H1 (cell line): ENCODE measurements at regions not wholly inside any gene's neighbourhood (a gene's known extent, or its start where the extent isn't known, plus 50 kb on each side); places are given as distances from the start of the nearest gene placed in this dataset.

Source experiments
- CTCF ChIA-PET: fragments of 300-600 bp; sonication (Branson Sonifier 250); formaldehyde crosslinking; loops from one replicate; lab custom pipeline; 2021; ENCODE audit not compliant: partially characterized antibody; lab: Charles Lee
- POLR2A ChIA-PET: fragments of 300-600 bp; sonication (Branson Sonifier 250); formaldehyde crosslinking; loops from one replicate; lab custom pipeline; 2021; ENCODE audit warnings: inconsistent platforms; ENCODE audit not compliant: partially characterized antibody; lab: Charles Lee
- DNase-seq, 2 experiments: peaks; one replicate each; pipeline versions ENCODE4 v3.0.0 to v3.0.0-alpha.2; 2010 to 2022; ENCODE audit warnings: low spot score in 2 of 2, low read depth in 1 of 2, mixed read lengths in 1 of 2
- FAIRE-seq: peaks from 2 replicates; lab custom pipeline; 2011; peaks lifted over from hg19 to GRCh38; lab: Jason Lieb, UNC
- H2AFZ ChIP-seq: 2 replicates; pipeline ENCODE4 v1.8.1; 2012; ENCODE audit warnings: low read length, inconsistent platforms
- H2AK5ac ChIP-seq: 2 replicates; pipeline ENCODE4 v1.6.1; 2013; ENCODE audit warnings: low read depth, low read length
- H2BK120ac ChIP-seq: replicated peaks from 2 replicates; pipeline ENCODE3; 2013; ENCODE audit warnings: low read depth, low read length, inconsistent platforms
- H2BK12ac ChIP-seq: 2 replicates; pipeline ENCODE4 v1.6.1; 2013; ENCODE audit warnings: low read depth, low read length
- H2BK15ac ChIP-seq: 2 replicates; pipeline ENCODE4 v1.6.1; 2013; ENCODE audit warnings: low read length
- H2BK20ac ChIP-seq: 2 replicates; pipeline ENCODE4 v1.6.1; 2013; ENCODE audit warnings: low read length
- H2BK5ac ChIP-seq: 2 replicates; pipeline ENCODE4 v1.6.1; 2013; ENCODE audit warnings: low read depth, low read length
- H3K14ac ChIP-seq: 2 replicates; pipeline ENCODE4 v1.6.1; 2013; ENCODE audit warnings: inconsistent platforms; ENCODE audit not compliant: insufficient read length
- H3K18ac ChIP-seq: 2 replicates; pipeline ENCODE4 v1.6.1; 2013; ENCODE audit warnings: low read length; ENCODE audit errors: extremely low read depth
- H3K23ac ChIP-seq: 2 replicates; pipeline ENCODE4 v1.6.1; 2013; ENCODE audit warnings: inconsistent platforms; ENCODE audit not compliant: insufficient read length
- H3K23me2 ChIP-seq: 2 replicates; pipeline ENCODE4 v1.6.1; 2013; ENCODE audit warnings: low read depth, low read length
- H3K27ac ChIP-seq: 2 replicates; pipeline ENCODE4 v1.6.1; 2011; ENCODE audit warnings: low read depth, low read length, inconsistent platforms
- H3K27me3 ChIP-seq, 4 experiments: replicated peaks in 1 of 4; 1 replicate in 1 of 4; 2 replicates in 3 of 4; pipeline versions ENCODE4 v1.6.1 to v1.8.1; 2011 to 2013; ENCODE audit warnings: low read length in 3 of 4, mild to moderate bottlenecking in 3 of 4, inconsistent platforms in 2 of 4, mixed read lengths in 2 of 4, moderate library complexity in 1 of 4; ENCODE audit not compliant: control insufficient read depth in 3 of 4, insufficient read depth in 3 of 4; ENCODE audit errors: extremely low read depth in 1 of 4
- H3K36me3 ChIP-seq, 4 experiments: 2 replicates each; pipeline versions ENCODE4 v1.6.1 to v1.8.1; 2011 to 2013; ENCODE audit warnings: mild to moderate bottlenecking in 4 of 4, low read length in 3 of 4, moderate library complexity in 2 of 4, control low read depth in 1 of 4, inconsistent platforms in 1 of 4; ENCODE audit not compliant: insufficient read depth in 4 of 4, control insufficient read depth in 2 of 4
- H3K4ac ChIP-seq: replicated peaks from 2 replicates; pipeline ENCODE3; 2013; ENCODE audit warnings: low read length, low read depth, mixed read lengths, inconsistent platforms; ENCODE audit not compliant: insufficient read length
- H3K4me1 ChIP-seq, 4 experiments: replicated peaks in 1 of 4; 1 replicate in 1 of 4; 2 replicates in 3 of 4; pipeline versions ENCODE4 v1.6.1 to v1.8.1; 2011 to 2013; ENCODE audit warnings: low read length in 3 of 4, inconsistent platforms in 2 of 4, mixed read lengths in 1 of 4; ENCODE audit not compliant: insufficient read depth in 4 of 4, control insufficient read depth in 3 of 4
- H3K4me2 ChIP-seq, 2 experiments: 2 replicates each; pipeline versions ENCODE4 v1.6.1 to v1.8.1; 2011 to 2013; ENCODE audit warnings: low read depth in 2 of 2, low read length in 2 of 2, control low read depth in 1 of 2, inconsistent platforms in 1 of 2, mild to moderate bottlenecking in 1 of 2; ENCODE audit not compliant: insufficient read depth in 1 of 2
- H3K4me3 ChIP-seq, 4 experiments: fragments of 200-600, 300-600 bp in 1 of 4; sonication (generic), shearing (Covaris generic), sonication (Bioruptor Twin) in 1 of 4; 2 replicates each; pipeline versions ENCODE4 v1.5.1 to v1.8.1; 2011 to 2016; ENCODE audit warnings: low read length in 4 of 4, low read depth in 3 of 4, control low read depth in 2 of 4, inconsistent platforms in 2 of 4, mild to moderate bottlenecking in 2 of 4, mixed read lengths in 1 of 4, moderate library complexity in 1 of 4; ENCODE audit not compliant: insufficient read depth in 2 of 4; ENCODE audit errors: extremely low read depth in 1 of 4
- H3K56ac ChIP-seq: replicated peaks from 2 replicates; pipeline ENCODE3; 2013; ENCODE audit warnings: low read depth, mild to moderate bottlenecking, mixed read lengths, low read length, inconsistent platforms; ENCODE audit not compliant: insufficient read length
- H3K79me1 ChIP-seq: 2 replicates; pipeline ENCODE4 v1.6.1; 2013; ENCODE audit warnings: low read depth, low read length, control low read depth
- H3K79me2 ChIP-seq, 2 experiments: 2 replicates each; pipeline versions ENCODE4 v1.6.1 to v1.8.1; 2012 to 2013; ENCODE audit warnings: low read length in 2 of 2, mild to moderate bottlenecking in 2 of 2, inconsistent platforms in 1 of 2; ENCODE audit not compliant: insufficient read depth in 2 of 2, control insufficient read depth in 1 of 2
- H3K9ac ChIP-seq, 4 experiments: replicated peaks in 1 of 4; 1 replicate in 1 of 4; 2 replicates in 3 of 4; pipeline versions ENCODE4 v1.6.1 to v1.8.1; 2011 to 2013; ENCODE audit warnings: low read depth in 3 of 4, low read length in 3 of 4, control low read depth in 2 of 4, mild to moderate bottlenecking in 2 of 4, moderate library complexity in 2 of 4, inconsistent platforms in 1 of 4; ENCODE audit errors: extremely low read depth in 1 of 4
- H3K9me3 ChIP-seq, 2 experiments: 2 replicates each; pipeline versions ENCODE4 v1.6.1 to v1.8.1; 2012 to 2013; ENCODE audit warnings: mild to moderate bottlenecking in 2 of 2, moderate library complexity in 2 of 2, control low read depth in 1 of 2, inconsistent platforms in 1 of 2, low read depth in 1 of 2, low read length in 1 of 2, mixed read lengths in 1 of 2; ENCODE audit not compliant: insufficient read depth in 2 of 2
- H4K20me1 ChIP-seq, 2 experiments: replicated peaks in 1 of 2; 2 replicates each; pipeline versions ENCODE3 to v1.8.1; 2011 to 2013; ENCODE audit warnings: inconsistent platforms in 2 of 2, low read length in 2 of 2, mild to moderate bottlenecking in 1 of 2; ENCODE audit not compliant: insufficient read depth in 2 of 2, control insufficient read depth in 1 of 2
- H4K5ac ChIP-seq: 2 replicates; pipeline ENCODE4 v1.6.1; 2013; ENCODE audit warnings: low read length, low read depth, mixed read lengths, inconsistent platforms; ENCODE audit not compliant: insufficient read length
- H4K8ac ChIP-seq: 2 replicates; pipeline ENCODE4 v1.8.0; 2013; ENCODE audit warnings: mild to moderate bottlenecking, moderate library complexity, low read length, inconsistent platforms; ENCODE audit not compliant: insufficient read depth; ENCODE audit errors: extremely low read depth
- H4K91ac ChIP-seq: replicated peaks from 2 replicates; pipeline ENCODE3; 2013; ENCODE audit warnings: low read length, mixed read lengths, inconsistent platforms; ENCODE audit not compliant: insufficient read length
- ATF3 ChIP-seq: IDR thresholded peaks from 2 replicates; pipeline ENCODE4 v1.6.1; 2011; ENCODE audit warnings: low read depth, mild to moderate bottlenecking, low read length; ENCODE audit not compliant: insufficient read depth
- CBX5 ChIP-seq: fragments of 300-800, 300-1000 bp; sonication (generic); IDR thresholded peaks from 2 replicates; pipeline ENCODE4 v1.7.1; 2016; ENCODE audit warnings: antibody characterized with exemption, low read length, low read depth
- CREB1 ChIP-seq: IDR thresholded peaks from 2 replicates; pipeline ENCODE4 v1.6.1; 2012; ENCODE audit warnings: inconsistent platforms
- EZH2 ChIP-seq: fragments of 200-600 bp; sonication (generic); IDR thresholded peaks from 2 replicates; pipeline ENCODE4 v1.7.1; 2012; ENCODE audit warnings: low read depth, mild to moderate bottlenecking, moderate library complexity, low read length, inconsistent platforms; ENCODE audit not compliant: severe bottlenecking
- KDM1A ChIP-seq: fragments of 200-600, 300-600 bp; sonication (generic); IDR thresholded peaks from 2 replicates; pipeline ENCODE4 v1.7.1; 2016; ENCODE audit warnings: mild to moderate bottlenecking, low read length, borderline replicate concordance
- KDM5A ChIP-seq: fragments of 200-600 bp; IDR thresholded peaks from 2 replicates; pipeline ENCODE4 v1.7.1; 2012; ENCODE audit warnings: mild to moderate bottlenecking, low read length, inconsistent platforms, mixed read lengths
- POLR2AphosphoS5 ChIP-seq: IDR thresholded peaks from 2 replicates; pipeline ENCODE4 v1.6.1; 2011; ENCODE audit warnings: low read depth, low read length
- RBBP5 ChIP-seq: IDR thresholded peaks from 2 replicates; pipeline ENCODE4 v1.7.1; 2012; ENCODE audit warnings: low read depth, mild to moderate bottlenecking, inconsistent platforms, low read length, moderate library complexity, borderline replicate concordance
- SIRT6 ChIP-seq: IDR thresholded peaks from one replicate; pipeline ENCODE4 v1.7.1; 2012; ENCODE audit warnings: low read length, inconsistent platforms
- SIX5 ChIP-seq: IDR thresholded peaks from 2 replicates; pipeline ENCODE4 v1.6.1; 2011; ENCODE audit warnings: mild to moderate bottlenecking, low read depth, low read length
- TAF1 ChIP-seq: IDR thresholded peaks from 2 replicates; pipeline ENCODE4 v1.6.1; 2011; ENCODE audit warnings: mild to moderate bottlenecking, low read depth, low read length
- TBP ChIP-seq: IDR thresholded peaks from 2 replicates; pipeline ENCODE4 v1.6.1; 2011; ENCODE audit warnings: low read depth, low read length, improper control_type of control experiment
- YY1 ChIP-seq: IDR thresholded peaks from 2 replicates; pipeline ENCODE4 v1.6.1; 2011; ENCODE audit warnings: low read depth, mild to moderate bottlenecking, low read length
- WGBS, 2 experiments: shearing (Covaris generic) in 1 of 2; methylation state at CpG; one replicate each; pipeline versions ENCODE4 v1.1.6 to v1.1.7; 2013 to 2015; ENCODE audit warnings: low lambda C conversion rate in 2 of 2, mixed read lengths in 2 of 2, inconsistent platforms in 1 of 2, low coverage in 1 of 2, missing lambda C conversion rate in 1 of 2; ENCODE audit not compliant: insufficient replicate concordance in 2 of 2, insufficient coverage in 1 of 2, insufficient read length in 1 of 2; ENCODE audit errors: extremely low coverage in 1 of 2, missing lambda C conversion rate in 1 of 2; 5-methylcytosine and 5-hydroxymethylcytosine counted together
- TF ChIP-seq, protein P1 (sequence below): IDR thresholded peaks from 2 replicates; pipeline ENCODE4 v1.6.1; 2012; ENCODE audit warnings: inconsistent platforms

DNA sequence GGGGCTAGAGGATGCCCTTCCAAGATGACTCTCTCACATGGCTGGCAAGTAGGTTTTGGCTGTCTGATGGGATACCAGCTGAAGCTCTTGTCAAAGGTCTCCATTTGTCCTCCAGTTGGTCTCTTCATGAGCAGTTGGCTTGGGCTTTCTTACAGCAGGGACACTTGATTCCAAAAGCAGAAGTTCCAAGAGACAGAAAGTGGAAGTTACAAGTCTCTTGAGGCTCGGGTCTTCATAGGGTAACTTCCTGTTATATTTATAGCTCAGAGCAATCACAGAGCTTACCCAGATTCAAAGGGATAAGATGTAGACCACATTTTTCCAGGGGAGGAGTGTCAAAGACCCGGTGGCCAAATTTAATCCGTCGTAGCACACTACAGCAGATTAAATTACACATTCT lies 440.0 kb downstream of the RFC3 start:
- Histone ChIP-seq H3K9me3 (0 out of 4 replicates have a peak, but pooled peaks cover 2 to 3% of the 10 kb centered on the region in 2 experiments), H3K14ac (no peak overlapping the region), H2BK12ac (no peak overlapping the region), H4K5ac (no peak overlapping the region), H3K27ac (no peak overlapping the region), H3K4ac (no peak overlapping the region), H3K79me1 (no peaks in the 10 kb centered on the region), H3K36me3 (no peaks in the 10 kb centered on the region), H3K18ac (no peak overlapping the region), H2AK5ac (no peak overlapping the region), H3K56ac (no peak overlapping the region), H4K8ac (no peak overlapping the region), H2BK120ac (no peak overlapping the region), H2BK15ac (no peak overlapping the region), H2AFZ (no peak overlapping the region), H2BK20ac (no peak overlapping the region), H3K79me2 (no peaks in the 10 kb centered on the region), H3K23ac (no peak overlapping the region), H3K27me3 (no peaks in the 10 kb centered on the region), H3K4me2 (no peak overlapping the region), H4K91ac (peak overlapping the region; percentile 29), H2BK5ac (no peak overlapping the region), H3K4me1 (no peaks in the 10 kb centered on the region), H3K4me3 (no peak overlapping the region), H4K20me1 (no peaks in the 10 kb centered on the region), H3K9ac (no peak overlapping the region), H3K23me2 (no peaks in the 10 kb centered on the region)
- WGBS, 2 experiments = 91% methylated on average over 4 of the region's 4 CpGs; no CpG with 5 or more reads in 1 of the 2 experiments
- FAIRE-seq = no peak
- TF ChIP-seq, protein P1, sequence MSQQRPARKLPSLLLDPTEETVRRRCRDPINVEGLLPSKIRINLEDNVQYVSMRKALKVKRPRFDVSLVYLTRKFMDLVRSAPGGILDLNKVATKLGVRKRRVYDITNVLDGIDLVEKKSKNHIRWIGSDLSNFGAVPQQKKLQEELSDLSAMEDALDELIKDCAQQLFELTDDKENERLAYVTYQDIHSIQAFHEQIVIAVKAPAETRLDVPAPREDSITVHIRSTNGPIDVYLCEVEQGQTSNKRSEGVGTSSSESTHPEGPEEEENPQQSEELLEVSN = no peak
- no peak for TF ChIP-seq SIRT6
- TF ChIP-seq RBBP5 = no peak
- no peak for TF ChIP-seq TBP
- no peak for TF ChIP-seq ATF3
- TF ChIP-seq CREB1 = no peak
- TF ChIP-seq CBX5 = no peak
- TF ChIP-seq TAF1 = no peak
- TF ChIP-seq KDM5A = no peak
- no peak for TF ChIP-seq YY1
- no peak for TF ChIP-seq SIX5
- no peak for TF ChIP-seq POLR2AphosphoS5
- no peak for TF ChIP-seq EZH2
- no peak for TF ChIP-seq KDM1A
- no peak for DNase-seq
- ChIA-PET CTCF (no interaction called here), POLR2A (no interaction called here)
